HepG2 (cell line): ENCODE measurements at regions not wholly inside any gene's neighbourhood (a gene's known extent, or its start where the extent isn't known, plus 50 kb on each side); places are given as distances from the start of the nearest gene placed in this dataset.

Experiments used
- ATAC-seq: fragments of 200-7000 bp; cut with Tn5 transposase; 3 replicates; pipeline ENCODE4 v1.9.1; 2020; ENCODE audit warnings: mild to moderate bottlenecking, moderate library complexity
- BruUV-seq: library from RNA; stranded (reverse); fragments of 400-500 nt; replicated peaks from 2 replicates; lab custom pipeline; 2021; lab: Mats Ljungman, UMichigan
- CTCF ChIA-PET: fragments of 300-600 bp; formaldehyde crosslinking; extraction: SDS; loops from one replicate; lab custom pipeline; 2021; ENCODE audit warnings: low total read pairs, inconsistent platforms, low intra/inter-chr PET ratio; lab: Yijun Ruan, JAX
- POLR2A ChIA-PET: fragments of 350-600 bp; sonication (Branson Sonifier 250); formaldehyde crosslinking; loops from one replicate; lab custom pipeline; 2020; ENCODE audit warnings: antibody characterized with exemption, inconsistent platforms; lab: Yijun Ruan, JAX
- DNase-seq: peaks from one replicate; pipeline ENCODE4 v3.0.0-alpha.2; 2015; ENCODE audit warnings: low spot score
- FAIRE-seq: peaks from 3 replicates; lab custom pipeline; 2011; peaks lifted over from hg19 to GRCh38; lab: Jason Lieb, UNC
- H2AFZ ChIP-seq: one replicate; pipeline ENCODE4 v1.6.1; 2011; ENCODE audit warnings: low read length, inconsistent platforms
- H3K27ac ChIP-seq: fragments of 300-600 bp; 3 replicates; pipeline ENCODE4 v1.8.0; 2011; ENCODE audit warnings: mixed run types, mild to moderate bottlenecking, mixed read lengths, low read length, inconsistent platforms; ENCODE audit not compliant: insufficient read depth; ENCODE audit errors: extremely low read length
- H3K27me3 ChIP-seq, 2 experiments: fragments of 200-600 bp in 1 of 2; 2 replicates in 1 of 2; 3 replicates in 1 of 2; pipeline versions ENCODE4 v1.6.0 to v1.8.0; 2011; ENCODE audit warnings: low read length in 2 of 2, mild to moderate bottlenecking in 2 of 2, moderate library complexity in 2 of 2, inconsistent platforms in 1 of 2; ENCODE audit not compliant: insufficient read depth in 2 of 2, control insufficient read depth in 1 of 2
- H3K36me3 ChIP-seq, 2 experiments: fragments of 200-600 bp in 1 of 2; replicated peaks in 1 of 2; 2 replicates in 1 of 2; 3 replicates in 1 of 2; pipeline versions ENCODE4 v1.5.1 to v1.8.0; 2011; ENCODE audit warnings: low read length in 2 of 2, inconsistent platforms in 1 of 2; ENCODE audit not compliant: insufficient read depth in 2 of 2, control insufficient read depth in 1 of 2
- H3K4me1 ChIP-seq: 2 replicates; pipeline ENCODE4 v1.5.1; 2012; ENCODE audit warnings: low read length, inconsistent platforms; ENCODE audit not compliant: insufficient read depth
- H3K4me2 ChIP-seq: 2 replicates; pipeline ENCODE4 v1.6.0; 2011; ENCODE audit warnings: low read depth, low read length, inconsistent platforms
- H3K4me3 ChIP-seq, 3 experiments: fragments of 200-600 bp in 1 of 3; sonication (generic), shearing (Covaris generic) in 1 of 3; replicated peaks in 1 of 3; 2 replicates each; pipeline ENCODE4 v1.5.1; 2011 to 2016; ENCODE audit warnings: low read length in 3 of 3, inconsistent platforms in 2 of 3, low read depth in 2 of 3, mild to moderate bottlenecking in 2 of 3, control low read depth in 1 of 3, mixed read lengths in 1 of 3; ENCODE audit not compliant: insufficient read depth in 1 of 3
- H3K79me2 ChIP-seq: one replicate; pipeline ENCODE4 v1.6.1; 2011; ENCODE audit warnings: low read length, inconsistent platforms; ENCODE audit not compliant: insufficient read depth
- H3K9ac ChIP-seq: 2 replicates; pipeline ENCODE4 v1.6.0; 2011; ENCODE audit warnings: mild to moderate bottlenecking, low read depth, low read length, inconsistent platforms; ENCODE audit not compliant: insufficient read depth
- H3K9me3 ChIP-seq: 2 replicates; pipeline ENCODE4 v1.5.1; 2012; ENCODE audit warnings: mild to moderate bottlenecking, low read length
- H4K20me1 ChIP-seq: 2 replicates; pipeline ENCODE4 v1.6.0; 2011; ENCODE audit warnings: inconsistent platforms, mild to moderate bottlenecking, low read length, moderate library complexity; ENCODE audit not compliant: insufficient read depth
- MEIS1 ChIP-seq: sonication (generic); formaldehyde crosslinking; IDR thresholded peaks from 2 replicates; pipeline ENCODE4 v1.9.0; 2021; ENCODE audit warnings: mild to moderate bottlenecking, missing genetic modification reagents, moderate library complexity, borderline replicate concordance
- NBN ChIP-seq: fragments of 450-650 bp; conservative IDR thresholded peaks from 2 replicates; pipeline ENCODE4 v1.6.1; 2017
- TMF1 ChIP-seq: sonication (generic); formaldehyde crosslinking; IDR thresholded peaks from 2 replicates; pipeline ENCODE4 v1.8.1; 2022; ENCODE audit warnings: low read depth, missing genetic modification reagents
- ZNF3 ChIP-seq: IDR thresholded peaks from 2 replicates; pipeline ENCODE4 v1.7.0; 2017; ENCODE audit warnings: inconsistent platforms
- WGBS: methylation state at CpG from one replicate; pipeline ENCODE4 v1.1.6; 2017; ENCODE audit warnings: low lambda C conversion rate; 5-methylcytosine and 5-hydroxymethylcytosine counted together
- in situ Hi-C: cut with HindIII; loops from 2 replicates; pipeline ENCODE4 v1.10.0; 2017; ENCODE audit warnings: low pct_unique_long_range_greater_than_20kb; ENCODE audit not compliant: extremely low pct_ligation_motif_present
- intact Hi-C: fragments of 100-400 bp; cut with micrococcal nuclease; formaldehyde crosslinking; loops from one replicate; pipeline ENCODE4 v1.10.0; 2022; ENCODE audit not compliant: unreplicated experiment
- TF ChIP-seq, protein P1 (sequence below): sonication (generic); formaldehyde crosslinking; conservative IDR thresholded peaks from 2 replicates; pipeline ENCODE4 v1.4.0; 2020; ENCODE audit warnings: missing genetic modification reagents
- TF ChIP-seq, protein P2 (sequence below): sonication (generic); formaldehyde crosslinking; IDR thresholded peaks from 2 replicates; pipeline ENCODE4 v1.4.0; 2020; ENCODE audit warnings: missing genetic modification reagents, borderline replicate concordance

DNA sequence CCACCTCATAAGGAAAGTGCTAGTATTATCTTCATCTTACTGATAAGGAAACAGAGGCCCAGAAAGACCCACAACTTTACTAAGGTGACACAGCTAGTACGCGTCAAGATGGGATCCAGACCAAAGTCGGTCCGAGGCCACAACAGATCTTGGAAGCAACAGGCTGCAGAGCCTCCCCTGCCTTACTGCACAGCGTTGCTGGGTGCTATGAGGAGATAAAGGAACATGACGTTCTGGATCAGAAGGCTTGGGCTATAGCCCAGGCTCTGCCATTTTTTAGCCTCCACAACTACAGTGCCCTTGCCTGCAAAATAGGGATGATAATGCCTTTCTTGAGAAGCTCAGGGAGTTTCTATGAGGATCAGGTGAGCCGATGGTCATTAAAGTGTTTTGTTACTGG, 144.1 kb downstream of the NMUR2 start:
- ChIA-PET CTCF (no interaction called here), POLR2A (no interaction called here)
- H3K9ac ChIP-seq, result no peak overlapping the region
- intact Hi-C loops, result no loop called here
- BruUV-seq, result no TSS peak
- H3K27me3 ChIP-seq, result no peaks in the 10 kb centered on the region
- no peak overlapping the region for H2AFZ ChIP-seq
- ATAC-seq, result no peak
- H3K4me1 ChIP-seq, result no peaks in the 10 kb centered on the region
- TF ChIP-seq, protein P1, sequence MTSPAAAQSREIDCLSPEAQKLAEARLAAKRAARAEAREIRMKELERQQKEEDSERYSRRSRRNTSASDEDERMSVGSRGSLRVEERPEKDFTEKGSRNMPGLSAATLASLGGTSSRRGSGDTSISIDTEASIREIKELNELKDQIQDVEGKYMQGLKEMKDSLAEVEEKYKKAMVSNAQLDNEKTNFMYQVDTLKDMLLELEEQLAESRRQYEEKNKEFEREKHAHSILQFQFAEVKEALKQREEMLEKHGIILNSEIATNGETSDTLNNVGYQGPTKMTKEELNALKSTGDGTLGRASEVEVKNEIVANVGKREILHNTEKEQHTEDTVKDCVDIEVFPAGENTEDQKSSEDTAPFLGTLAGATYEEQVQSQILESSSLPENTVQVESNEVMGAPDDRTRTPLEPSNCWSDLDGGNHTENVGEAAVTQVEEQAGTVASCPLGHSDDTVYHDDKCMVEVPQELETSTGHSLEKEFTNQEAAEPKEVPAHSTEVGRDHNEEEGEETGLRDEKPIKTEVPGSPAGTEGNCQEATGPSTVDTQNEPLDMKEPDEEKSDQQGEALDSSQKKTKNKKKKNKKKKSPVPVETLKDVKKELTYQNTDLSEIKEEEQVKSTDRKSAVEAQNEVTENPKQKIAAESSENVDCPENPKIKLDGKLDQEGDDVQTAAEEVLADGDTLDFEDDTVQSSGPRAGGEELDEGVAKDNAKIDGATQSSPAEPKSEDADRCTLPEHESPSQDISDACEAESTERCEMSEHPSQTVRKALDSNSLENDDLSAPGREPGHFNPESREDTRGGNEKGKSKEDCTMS (CRISPR knock-in tag), result no peak
- TF ChIP-seq TMF1 (no peak), ZNF3 (CRISPR knock-in tag) (no peak), MEIS1 (no peak), NBN (no peak)
- TF ChIP-seq, protein P2, sequence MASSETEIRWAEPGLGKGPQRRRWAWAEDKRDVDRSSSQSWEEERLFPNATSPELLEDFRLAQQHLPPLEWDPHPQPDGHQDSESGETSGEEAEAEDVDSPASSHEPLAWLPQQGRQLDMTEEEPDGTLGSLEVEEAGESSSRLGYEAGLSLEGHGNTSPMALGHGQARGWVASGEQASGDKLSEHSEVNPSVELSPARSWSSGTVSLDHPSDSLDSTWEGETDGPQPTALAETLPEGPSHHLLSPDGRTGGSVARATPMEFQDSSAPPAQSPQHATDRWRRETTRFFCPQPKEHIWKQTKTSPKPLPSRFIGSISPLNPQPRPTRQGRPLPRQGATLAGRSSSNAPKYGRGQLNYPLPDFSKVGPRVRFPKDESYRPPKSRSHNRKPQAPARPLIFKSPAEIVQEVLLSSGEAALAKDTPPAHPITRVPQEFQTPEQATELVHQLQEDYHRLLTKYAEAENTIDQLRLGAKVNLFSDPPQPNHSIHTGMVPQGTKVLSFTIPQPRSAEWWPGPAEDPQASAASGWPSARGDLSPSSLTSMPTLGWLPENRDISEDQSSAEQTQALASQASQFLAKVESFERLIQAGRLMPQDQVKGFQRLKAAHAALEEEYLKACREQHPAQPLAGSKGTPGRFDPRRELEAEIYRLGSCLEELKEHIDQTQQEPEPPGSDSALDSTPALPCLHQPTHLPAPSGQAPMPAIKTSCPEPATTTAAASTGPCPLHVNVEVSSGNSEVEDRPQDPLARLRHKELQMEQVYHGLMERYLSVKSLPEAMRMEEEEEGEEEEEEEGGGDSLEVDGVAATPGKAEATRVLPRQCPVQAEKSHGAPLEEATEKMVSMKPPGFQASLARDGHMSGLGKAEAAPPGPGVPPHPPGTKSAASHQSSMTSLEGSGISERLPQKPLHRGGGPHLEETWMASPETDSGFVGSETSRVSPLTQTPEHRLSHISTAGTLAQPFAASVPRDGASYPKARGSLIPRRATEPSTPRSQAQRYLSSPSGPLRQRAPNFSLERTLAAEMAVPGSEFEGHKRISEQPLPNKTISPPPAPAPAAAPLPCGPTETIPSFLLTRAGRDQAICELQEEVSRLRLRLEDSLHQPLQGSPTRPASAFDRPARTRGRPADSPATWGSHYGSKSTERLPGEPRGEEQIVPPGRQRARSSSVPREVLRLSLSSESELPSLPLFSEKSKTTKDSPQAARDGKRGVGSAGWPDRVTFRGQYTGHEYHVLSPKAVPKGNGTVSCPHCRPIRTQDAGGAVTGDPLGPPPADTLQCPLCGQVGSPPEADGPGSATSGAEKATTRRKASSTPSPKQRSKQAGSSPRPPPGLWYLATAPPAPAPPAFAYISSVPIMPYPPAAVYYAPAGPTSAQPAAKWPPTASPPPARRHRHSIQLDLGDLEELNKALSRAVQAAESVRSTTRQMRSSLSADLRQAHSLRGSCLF (CRISPR knock-in tag), result no peak
- no peaks in the 10 kb centered on the region for H4K20me1 ChIP-seq
- no peaks in the 10 kb centered on the region for H3K9me3 ChIP-seq
- no peak for FAIRE-seq
- H3K4me3 ChIP-seq, result no peak overlapping the region
- H3K27ac ChIP-seq, result no peak overlapping the region
- H3K4me2 ChIP-seq, result no peak overlapping the region
- no peaks in the 10 kb centered on the region for H3K79me2 ChIP-seq
- in situ Hi-C loops, result no loop called here
- no CpG with 5 or more reads among the region's 7 CpGs for WGBS
- no peaks in the 10 kb centered on the region for H3K36me3 ChIP-seq
- no peak for DNase-seq
